ENCODE measurements at regions not wholly inside any gene's neighbourhood (a gene's known extent, or its start where the extent isn't known, plus 50 kb on each side); places are given as distances from the start of the nearest gene placed in this dataset.

- no peak for DNase-seq
These were observed 464.9 kb upstream of the MPDZ start for GRCh38 chr9:13744261-13744901.

GRCh38 chr9:13737885-13738284 is 458.4 kb upstream of the MPDZ start:
- no peak for DNase-seq

DNA sequence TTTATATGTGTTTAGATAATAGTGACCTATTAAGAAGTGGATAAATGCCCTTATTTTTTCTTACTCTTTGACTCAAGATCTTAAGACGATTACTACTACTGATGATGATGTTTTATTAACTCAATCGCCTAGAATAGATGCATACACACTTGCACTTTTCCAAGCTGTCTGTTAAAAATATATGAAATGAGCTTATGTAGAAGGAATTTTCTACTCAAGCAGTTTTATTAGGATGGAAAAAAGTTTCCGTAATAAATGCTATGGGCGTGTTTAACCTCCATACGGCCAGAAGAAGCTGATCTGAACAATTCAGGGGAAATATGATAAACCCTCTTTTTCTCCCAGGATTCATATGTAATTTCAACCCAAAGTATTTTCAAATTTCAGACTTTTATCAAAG is 455.7 kb upstream of the MPDZ start:
- DNase-seq, result no peak

DNA sequence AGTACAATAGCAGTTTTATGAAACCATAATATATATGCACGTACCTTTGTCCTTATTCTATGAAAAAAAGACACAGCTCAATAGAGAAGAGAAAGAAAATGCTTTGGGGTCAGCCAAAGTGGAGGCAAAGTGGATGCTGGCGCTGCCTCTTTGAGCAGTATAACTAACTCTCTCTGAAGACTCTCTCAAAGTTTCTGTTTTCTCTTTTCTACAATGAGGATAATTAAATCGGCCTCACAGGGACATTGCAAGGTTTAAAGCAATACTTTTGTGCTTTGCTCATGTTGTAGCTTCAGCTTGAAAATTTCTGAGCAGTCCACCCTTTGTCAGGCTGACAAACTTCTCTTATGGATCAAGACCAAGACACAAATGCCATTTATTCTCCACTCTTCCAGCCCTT is 455.1 kb upstream of the MPDZ start:
- DNase-seq, result no peak

DNA sequence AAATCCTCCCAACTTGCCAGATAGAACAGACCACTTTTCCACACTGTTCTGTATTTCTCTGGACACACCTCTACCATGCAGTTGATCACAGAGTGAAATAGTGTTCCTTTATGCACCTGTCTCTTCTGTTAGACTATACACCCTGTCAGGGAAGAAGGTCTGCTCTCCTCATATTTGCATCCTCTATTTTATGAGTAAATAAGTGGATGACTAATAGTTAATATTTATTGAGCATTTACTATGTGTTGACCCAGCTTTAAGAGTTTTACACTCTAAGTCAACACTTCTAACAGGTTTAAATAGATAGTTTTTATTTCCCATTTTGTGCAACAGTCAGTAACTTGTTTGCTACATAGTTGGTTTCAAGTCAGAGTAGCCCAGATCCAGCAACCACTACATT is 452.8 kb upstream of the MPDZ start:
- DNase-seq, result no peak

GRCh38 chr9:13731637-13732036 is 452.1 kb upstream of the MPDZ start:
- DNase-seq, result no peak

GRCh38 chr9:13729955-13730354 is 450.5 kb upstream of the MPDZ start:
- no peak for DNase-seq

DNA sequence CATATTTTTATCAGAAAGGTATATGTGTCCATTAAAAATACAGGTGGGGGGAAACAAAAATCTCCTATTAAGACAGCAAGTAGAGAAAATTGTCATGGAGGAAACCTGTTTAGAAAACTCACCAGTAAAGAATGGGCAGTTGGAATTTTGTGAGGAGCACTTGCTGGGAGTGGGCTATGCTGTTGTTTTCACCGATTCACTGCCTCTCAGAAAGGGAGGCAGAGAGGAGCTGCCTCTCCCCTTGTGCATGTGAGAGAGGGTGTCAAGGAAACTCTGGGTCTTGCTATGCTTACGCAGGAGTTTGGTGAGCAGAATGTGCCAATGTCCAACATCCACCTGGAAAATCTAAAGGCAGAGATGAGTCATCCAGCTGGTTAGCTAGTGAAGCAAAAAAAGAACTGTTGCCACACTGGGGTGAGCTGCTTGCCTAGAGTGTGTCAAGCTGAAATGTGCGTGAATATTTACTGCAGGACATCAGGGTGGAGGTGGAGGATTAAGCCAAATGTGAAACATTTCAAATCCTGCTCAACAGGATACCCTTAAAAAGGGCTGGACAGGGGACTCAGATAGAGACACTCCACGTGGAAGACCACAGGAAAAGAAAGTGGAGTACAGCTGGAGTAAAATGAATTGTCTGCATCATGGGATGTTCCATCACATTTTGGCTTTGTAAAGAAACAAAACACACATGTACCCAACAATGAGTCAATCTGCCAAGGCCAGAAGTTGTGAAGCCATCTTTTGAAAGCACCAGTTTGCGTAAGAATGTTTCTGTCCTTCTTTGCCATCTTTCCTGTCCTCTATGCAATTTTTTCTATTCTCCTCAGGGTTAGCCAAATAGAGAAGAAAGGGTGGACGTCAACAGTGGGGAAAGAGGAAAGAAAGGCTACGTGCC is 449.7 kb upstream of the MPDZ start:
- DNase-seq, result no peak

GRCh38 chr9:13728131-13728530 is 448.6 kb upstream of the MPDZ start:
- no peak for DNase-seq

DNA sequence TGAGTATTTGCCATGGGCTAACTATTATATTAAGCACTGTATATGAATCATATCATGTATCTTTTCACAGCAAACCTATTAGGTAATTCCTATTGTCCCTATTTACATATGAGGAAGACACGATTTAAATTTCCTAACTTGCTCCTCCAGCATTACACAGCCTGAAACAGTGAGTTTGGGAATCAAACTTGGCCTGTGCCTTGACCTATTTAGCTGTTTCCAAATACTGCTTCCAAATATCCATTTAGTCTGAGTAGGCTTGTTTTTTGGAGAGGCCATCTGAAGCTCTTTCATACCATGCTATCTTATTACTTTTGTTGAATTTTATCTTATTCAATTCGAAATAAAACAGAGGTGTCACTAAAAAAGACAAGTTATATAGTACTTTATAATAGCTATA is 447.3 kb upstream of the MPDZ start:
- no peak for DNase-seq

- DNase-seq, result no peak
These were observed 446.0 kb upstream of the MPDZ start for GRCh38 chr9:13725516-13725915.

DNA sequence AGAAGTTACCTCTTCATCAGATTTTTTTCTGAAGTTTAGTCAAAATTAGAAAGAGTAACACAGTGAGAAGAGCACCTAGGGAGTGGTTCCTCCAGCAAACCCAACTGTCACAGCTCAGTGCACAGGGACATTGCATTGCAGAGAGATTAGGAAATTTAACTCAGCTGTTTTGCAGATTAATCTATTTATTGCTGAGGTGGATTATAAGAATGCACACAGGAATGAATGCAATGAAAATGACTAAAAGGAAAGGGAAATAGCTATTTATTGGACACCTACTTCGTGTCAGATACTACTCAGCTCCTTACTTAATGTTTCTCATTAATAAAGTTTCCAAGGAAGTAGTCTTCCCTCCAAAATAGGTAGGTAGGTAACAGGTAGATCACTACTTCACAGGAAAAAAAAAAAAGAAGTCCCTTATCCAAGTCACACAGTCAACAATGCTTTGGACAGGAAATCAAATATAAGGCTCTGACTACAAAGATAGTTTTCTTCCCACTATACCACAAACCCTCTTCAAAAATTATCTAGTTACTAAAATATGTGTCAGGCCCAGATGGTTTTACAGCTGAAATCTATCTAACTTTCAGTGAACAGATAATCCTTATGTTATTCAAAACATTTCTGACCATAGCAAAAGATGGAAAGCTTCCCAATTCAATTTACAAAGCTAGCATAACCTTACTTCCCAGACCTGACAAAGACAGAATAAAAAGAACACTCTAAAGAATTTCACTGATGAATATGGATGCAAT is 442.2 kb upstream of the MPDZ start:
- DNase-seq, result no peak

DNA sequence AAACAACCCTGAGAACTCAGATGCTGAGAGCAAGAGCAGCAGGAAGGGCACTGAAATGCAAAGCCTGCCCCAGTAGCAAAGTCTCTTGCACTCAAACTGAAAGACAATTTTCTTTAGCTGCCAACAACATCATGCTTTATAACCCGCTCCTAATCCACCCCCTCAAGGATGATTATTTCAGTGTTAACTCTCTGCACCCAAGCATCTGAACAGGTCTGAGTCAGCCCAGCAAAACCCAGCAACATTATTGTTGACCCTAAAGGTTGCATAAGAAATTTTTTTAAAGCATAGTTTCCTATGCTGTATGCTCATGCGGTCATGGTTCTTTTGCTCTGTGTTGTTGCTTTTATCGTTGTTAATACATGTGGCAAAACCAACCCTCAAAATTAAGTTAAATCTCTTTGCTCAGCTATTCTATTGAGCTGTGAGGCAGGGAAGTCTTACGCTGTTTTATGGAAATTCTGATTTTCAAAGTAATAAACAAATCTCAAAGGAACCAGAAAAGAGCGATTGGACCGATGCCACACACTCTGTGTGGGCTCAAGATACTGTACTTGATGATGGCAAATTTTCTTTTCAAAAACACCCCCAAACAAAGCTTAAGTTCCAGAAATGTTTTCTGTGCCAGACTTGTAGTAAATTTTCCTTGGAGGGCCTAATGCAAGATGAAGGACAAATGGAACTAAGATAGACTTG is 440.6 kb upstream of the MPDZ start:
- no peak for DNase-seq

DNA sequence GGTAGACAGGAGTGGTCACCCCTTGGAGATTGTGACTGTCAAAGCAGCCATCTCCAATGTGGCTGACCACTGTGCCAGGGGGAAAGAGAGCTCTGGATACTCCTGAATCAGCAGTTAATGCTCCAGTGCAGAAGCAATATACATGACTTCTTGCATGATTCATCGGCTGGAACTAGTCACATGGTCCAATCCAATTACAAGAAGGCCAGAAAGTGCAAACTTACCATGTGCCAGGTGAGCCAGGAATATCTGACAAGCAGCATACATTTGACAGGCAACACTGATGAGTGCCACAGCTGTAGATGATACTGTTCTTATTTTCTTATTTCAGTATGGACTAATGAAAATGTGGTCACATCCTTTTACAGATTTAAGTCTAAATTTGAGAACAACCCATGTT is 440.0 kb upstream of the MPDZ start:
- DNase-seq, result no peak

DNA sequence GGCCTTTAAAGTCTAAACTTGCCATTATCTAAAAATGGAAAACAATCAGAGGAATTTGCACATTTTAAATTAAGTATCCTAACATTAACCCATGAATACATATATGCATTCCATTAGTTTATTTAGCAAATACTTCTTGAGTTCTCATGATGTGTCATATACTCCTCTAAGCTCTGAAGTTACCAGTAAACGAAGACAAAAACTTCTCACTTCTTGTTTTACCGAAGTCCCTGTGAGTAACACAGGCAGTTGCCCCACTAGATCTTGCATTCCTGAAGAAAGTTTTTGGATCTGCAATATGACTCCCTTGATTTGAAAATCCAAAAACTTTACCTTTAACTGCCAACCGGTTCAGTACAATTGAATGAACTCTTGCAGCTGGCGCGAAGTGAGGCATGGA is 439.0 kb upstream of the MPDZ start:
- DNase-seq, result no peak

GRCh38 chr9:13718086-13718485 is 438.6 kb upstream of the MPDZ start:
- no peak for DNase-seq

DNA sequence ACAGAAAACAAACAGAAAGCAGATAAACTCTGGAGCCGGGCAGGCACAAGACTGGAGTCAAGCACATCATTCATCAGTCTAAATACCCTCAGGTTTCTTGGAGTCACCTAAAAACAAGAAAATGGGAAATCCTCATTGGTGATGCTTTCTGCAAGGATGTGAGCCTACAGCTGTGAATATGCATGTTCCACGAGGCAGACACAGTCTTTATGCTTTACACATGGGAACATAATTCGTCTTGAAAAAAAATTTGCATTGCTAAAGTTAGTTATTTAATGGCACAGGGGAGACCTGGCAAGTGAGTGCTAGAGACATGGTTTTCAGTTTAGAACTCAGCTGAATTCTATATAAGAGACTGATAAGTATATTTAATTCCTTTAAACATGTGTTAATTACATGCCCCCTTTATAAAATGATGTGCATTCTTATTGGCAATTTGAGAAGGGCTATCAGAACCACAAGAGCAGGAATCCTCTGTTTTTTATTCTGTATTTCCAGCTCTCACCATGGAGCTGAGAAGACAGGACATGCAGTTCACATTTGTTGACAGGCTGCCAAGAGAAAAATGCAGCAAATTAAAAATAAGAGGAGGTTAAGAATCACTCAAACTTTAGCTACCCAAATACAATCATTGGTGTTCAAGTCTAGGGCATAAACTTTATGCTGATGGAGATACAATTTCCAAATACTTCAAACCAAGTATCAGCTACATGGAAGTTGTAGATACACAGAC is 438.0 kb upstream of the MPDZ start:
- no peak for DNase-seq

GRCh38 chr9:13716601-13717321 is 437.3 kb upstream of the MPDZ start:
- DNase-seq, result no peak

DNA sequence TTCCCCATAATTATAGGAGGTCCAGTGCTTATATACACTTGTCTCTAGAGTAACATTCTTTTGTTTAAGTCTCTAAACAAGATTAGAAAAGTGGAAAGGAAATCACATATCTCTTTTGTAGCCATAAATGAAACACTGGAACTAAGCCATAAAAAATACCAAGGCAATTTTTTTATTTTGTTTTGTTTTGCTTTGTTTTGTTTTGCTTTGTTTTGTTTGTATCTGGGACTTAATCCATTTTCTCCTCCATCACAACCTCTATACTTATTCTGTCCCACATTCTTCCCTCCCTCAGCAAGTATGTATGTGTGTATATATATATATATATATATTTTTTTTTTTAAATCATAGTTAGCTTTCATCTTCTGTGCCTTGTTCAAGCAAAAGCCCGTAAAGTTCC is 436.6 kb upstream of the MPDZ start:
- DNase-seq, result no peak

- DNase-seq, result no peak
These were observed 435.9 kb upstream of the MPDZ start for GRCh38 chr9:13715430-13715829.

- DNase-seq, result no peak
These were observed 428.4 kb upstream of the MPDZ start for GRCh38 chr9:13707612-13708576.
